ENCODE measurements at regions not wholly inside any gene's neighbourhood (a gene's known extent, or its start where the extent isn't known, plus 50 kb on each side); places are given as distances from the start of the nearest gene placed in this dataset.

DNA sequence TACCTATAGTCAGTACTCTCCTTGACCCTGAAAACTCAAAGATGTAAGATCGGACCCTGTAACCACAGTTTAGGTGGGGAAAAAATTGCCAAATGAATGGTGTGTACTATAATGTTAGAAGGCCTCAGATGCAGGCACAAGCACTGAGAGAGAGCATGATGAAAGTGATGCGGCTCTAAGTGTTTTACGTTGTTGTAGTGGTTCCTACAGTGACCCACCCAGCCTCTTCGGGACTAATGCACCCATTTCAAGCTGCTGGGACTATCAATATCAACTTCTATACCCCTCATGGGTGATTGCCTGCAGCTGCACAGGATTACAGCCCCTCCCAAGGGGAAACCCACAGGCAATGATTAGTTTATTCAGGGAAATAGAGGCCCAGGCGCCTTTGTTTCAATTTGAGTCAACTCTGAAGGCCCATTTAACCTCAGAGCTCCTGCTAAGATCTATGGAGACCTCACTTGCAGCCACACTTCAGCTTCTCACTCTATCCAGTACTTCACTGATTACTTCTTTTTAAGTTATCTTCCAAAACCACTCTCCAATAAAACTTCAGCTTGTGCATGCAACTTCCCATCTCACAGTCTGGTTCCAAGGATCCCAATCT lies 340.7 kb downstream of the NR2F1-AS1 start:
- 88% methylated on average over 5 of the region's 5 CpGs for WGBS (ENCODE audit: insufficient coverage)
- Histone ChIP-seq H3K9me3 (ENCODE audit: control insufficient read depth, insufficient read depth, low read length) (no peaks in the 10 kb centered on the region), H3K27me3 (ENCODE audit: control insufficient read depth, insufficient read depth, low read length) (no peaks in the 10 kb centered on the region), H3K4me1 (ENCODE audit: control insufficient read depth, insufficient read depth, low read length) (no peaks in the 10 kb centered on the region), H3K27ac (ENCODE audit: low read length) (no peak overlapping the region), H3K36me3 (ENCODE audit: control insufficient read depth, insufficient read depth, low read length) (no peaks in the 10 kb centered on the region), H3K4me3 (ENCODE audit: low read length) (no peak overlapping the region)
- no peaks in the 10 kb centered on the region for H3K4me1 Mint-ChIP-seq
- H3K9me3 Mint-ChIP-seq: peaks cover 13 to 18% of the 10 kb centered on the region in 2 donors
- H3K27me3 Mint-ChIP-seq (ENCODE audit: low read depth in 2 of 2): no peaks in the 10 kb centered on the region
- H3K4me3 Mint-ChIP-seq: no peak overlapping the region
- no peaks in the 10 kb centered on the region for H3K36me3 Mint-ChIP-seq
- DNase-seq (no peak), ATAC-seq (no peak)
- no peak overlapping the region for H3K27ac Mint-ChIP-seq
- TF ChIP-seq, protein P1, sequence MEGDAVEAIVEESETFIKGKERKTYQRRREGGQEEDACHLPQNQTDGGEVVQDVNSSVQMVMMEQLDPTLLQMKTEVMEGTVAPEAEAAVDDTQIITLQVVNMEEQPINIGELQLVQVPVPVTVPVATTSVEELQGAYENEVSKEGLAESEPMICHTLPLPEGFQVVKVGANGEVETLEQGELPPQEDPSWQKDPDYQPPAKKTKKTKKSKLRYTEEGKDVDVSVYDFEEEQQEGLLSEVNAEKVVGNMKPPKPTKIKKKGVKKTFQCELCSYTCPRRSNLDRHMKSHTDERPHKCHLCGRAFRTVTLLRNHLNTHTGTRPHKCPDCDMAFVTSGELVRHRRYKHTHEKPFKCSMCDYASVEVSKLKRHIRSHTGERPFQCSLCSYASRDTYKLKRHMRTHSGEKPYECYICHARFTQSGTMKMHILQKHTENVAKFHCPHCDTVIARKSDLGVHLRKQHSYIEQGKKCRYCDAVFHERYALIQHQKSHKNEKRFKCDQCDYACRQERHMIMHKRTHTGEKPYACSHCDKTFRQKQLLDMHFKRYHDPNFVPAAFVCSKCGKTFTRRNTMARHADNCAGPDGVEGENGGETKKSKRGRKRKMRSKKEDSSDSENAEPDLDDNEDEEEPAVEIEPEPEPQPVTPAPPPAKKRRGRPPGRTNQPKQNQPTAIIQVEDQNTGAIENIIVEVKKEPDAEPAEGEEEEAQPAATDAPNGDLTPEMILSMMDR (IDR thresholded peaks at IDR 0.05): no peak
- intact Hi-C loops (cut with micrococcal nuclease): no loop called here

DNA sequence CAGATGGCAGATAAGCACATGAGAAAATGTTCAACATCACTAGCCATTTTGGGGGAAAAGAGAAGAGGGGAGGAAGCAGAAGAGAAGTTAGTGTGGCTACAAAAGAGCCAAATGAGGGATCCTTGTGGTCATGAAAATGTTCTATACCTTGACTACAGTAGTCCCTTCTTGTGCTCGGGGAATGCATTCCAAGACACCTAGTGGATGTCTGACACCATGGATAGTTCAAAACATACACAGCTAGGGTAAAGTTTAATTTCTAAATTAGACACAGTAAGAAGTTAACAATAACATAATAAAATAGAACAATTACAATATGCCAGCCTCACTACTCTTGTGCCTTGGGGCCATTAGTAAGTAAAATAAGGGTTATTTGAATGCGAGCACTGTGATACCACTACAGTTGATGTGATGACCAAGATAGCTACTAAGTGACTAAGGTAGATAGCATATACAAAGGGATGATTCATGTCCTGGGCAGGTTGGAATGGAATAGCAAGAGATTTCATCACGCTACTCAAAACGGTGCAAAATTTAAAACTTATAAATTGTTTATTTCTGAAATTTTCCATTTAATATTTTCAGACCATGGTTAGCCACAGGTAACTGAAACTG lies 344.1 kb downstream of the NR2F1-AS1 start:
- no peaks in the 10 kb centered on the region for H3K27me3 Mint-ChIP-seq (ENCODE audit: low read depth in 2 of 2)
- no peak for DNase-seq
- H3K9me3 Mint-ChIP-seq: peaks cover 25 to 30% of the 10 kb centered on the region in 2 donors
- TF ChIP-seq, protein P1 (IDR thresholded peaks at IDR 0.05): no peak
- no peaks in the 10 kb centered on the region for H3K36me3 ChIP-seq (ENCODE audit: control insufficient read depth, insufficient read depth, low read length)
- H3K27ac ChIP-seq (ENCODE audit: low read length): no peak overlapping the region
- H3K4me1 ChIP-seq (ENCODE audit: control insufficient read depth, insufficient read depth, low read length): no peaks in the 10 kb centered on the region
- H3K9me3 ChIP-seq (ENCODE audit: control insufficient read depth, insufficient read depth, low read length): no peaks in the 10 kb centered on the region
- H3K27me3 ChIP-seq (ENCODE audit: control insufficient read depth, insufficient read depth, low read length): no peaks in the 10 kb centered on the region
- no peak for ATAC-seq
- no peaks in the 10 kb centered on the region for H3K36me3 Mint-ChIP-seq
- no peaks in the 10 kb centered on the region for H3K4me1 Mint-ChIP-seq
- no peak overlapping the region for H3K27ac Mint-ChIP-seq
- intact Hi-C loops (cut with micrococcal nuclease): no loop called here
- no peak overlapping the region for H3K4me3 Mint-ChIP-seq
- WGBS (ENCODE audit: insufficient coverage): 97% methylated on average over 4 of the region's 4 CpGs
- no peak overlapping the region for H3K4me3 ChIP-seq (ENCODE audit: low read length)

DNA sequence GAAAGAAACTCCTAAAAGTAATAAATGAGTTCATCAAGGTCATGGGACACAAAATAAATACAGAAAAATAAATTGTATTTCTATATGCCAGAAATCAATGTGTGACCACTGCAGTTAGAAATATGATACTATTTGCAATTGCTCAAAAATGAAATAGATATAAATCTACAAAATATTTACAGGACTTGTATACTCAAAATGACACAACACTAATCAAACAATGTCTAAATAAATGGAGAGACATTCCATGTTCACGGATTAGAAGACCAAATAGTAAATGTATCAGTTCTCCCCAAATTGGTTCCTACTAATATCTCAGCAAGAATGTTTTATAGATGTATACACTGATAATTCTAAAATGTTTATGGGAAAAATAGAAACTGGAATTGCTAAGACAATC lies 345.3 kb downstream of the NR2F1-AS1 start:
- DNase-seq (no peak), ATAC-seq (no peak)
- H3K4me3 Mint-ChIP-seq: no peak overlapping the region
- no peak overlapping the region for H3K27ac Mint-ChIP-seq
- H3K4me1 ChIP-seq (ENCODE audit: control insufficient read depth, insufficient read depth, low read length): no peaks in the 10 kb centered on the region
- H3K36me3 ChIP-seq (ENCODE audit: control insufficient read depth, insufficient read depth, low read length): no peaks in the 10 kb centered on the region
- H3K27me3 Mint-ChIP-seq (ENCODE audit: low read depth in 2 of 2): no peaks in the 10 kb centered on the region
- TF ChIP-seq, protein P1 (IDR thresholded peaks at IDR 0.05): no peak
- no peaks in the 10 kb centered on the region for H3K27me3 ChIP-seq (ENCODE audit: control insufficient read depth, insufficient read depth, low read length)
- peaks cover 25 to 32% of the 10 kb centered on the region in 2 donors for H3K9me3 Mint-ChIP-seq
- WGBS (ENCODE audit: insufficient coverage): no CpG with 5 or more reads among the region's 1 CpG
- intact Hi-C loops (cut with micrococcal nuclease): no loop called here
- H3K4me1 Mint-ChIP-seq: no peaks in the 10 kb centered on the region
- no peaks in the 10 kb centered on the region for H3K36me3 Mint-ChIP-seq
- no peaks in the 10 kb centered on the region for H3K9me3 ChIP-seq (ENCODE audit: control insufficient read depth, insufficient read depth, low read length)
- no peak overlapping the region for H3K27ac ChIP-seq (ENCODE audit: low read length)
- no peak overlapping the region for H3K4me3 ChIP-seq (ENCODE audit: low read length)
